CD4-positive, CD25-positive, alpha-beta regulatory T cell (primary cell): ENCODE measurements at regions not wholly inside any gene's neighbourhood (a gene's known extent, or its start where the extent isn't known, plus 50 kb on each side); places are given as distances from the start of the nearest gene placed in this dataset.

Experiments used
- ATAC-seq, 2 donors: fragments of 150-1000 bp; cut with Tn5 transposase; one replicate each; pipeline ENCODE4 v1.10.0; 2021; ENCODE audit warnings: low read depth in 2 of 2, moderate number of reproducible peaks in 2 of 2, moderate library complexity in 1 of 2
- DNase-seq, 3 donors: peaks; one replicate each; pipeline versions ENCODE4 v3.0.0 to v3.0.0-alpha.2; 2012 to 2022; ENCODE audit warnings: mixed read lengths in 1 of 3
- H3K27ac ChIP-seq: one replicate; pipeline ENCODE4 v1.7.0; 2013; ENCODE audit warnings: mild to moderate bottlenecking, low read length; ENCODE audit not compliant: insufficient read depth, poor library complexity, severe bottlenecking
- H3K27me3 ChIP-seq: one replicate; pipeline ENCODE4 v1.7.0; 2013; ENCODE audit warnings: low read length; ENCODE audit not compliant: control insufficient read depth, insufficient read depth
- H3K36me3 ChIP-seq: one replicate; pipeline ENCODE4 v1.7.0; 2013; ENCODE audit warnings: mild to moderate bottlenecking, low read length, moderate library complexity; ENCODE audit not compliant: control insufficient read depth, insufficient read depth
- H3K4me1 ChIP-seq: 2 replicates; pipeline ENCODE4 v1.7.0; 2013; ENCODE audit warnings: mild to moderate bottlenecking, low read length; ENCODE audit not compliant: insufficient read depth, control insufficient read depth, poor library complexity, severe bottlenecking
- H3K4me3 ChIP-seq: one replicate; pipeline ENCODE4 v1.7.0; 2013; ENCODE audit warnings: low read depth, mild to moderate bottlenecking, low read length, moderate library complexity
- H3K9me3 ChIP-seq, 2 experiments: 1 replicate in 1 of 2; 2 replicates in 1 of 2; pipeline ENCODE4 v1.7.0; 2013; ENCODE audit warnings: low read length in 2 of 2, mild to moderate bottlenecking in 1 of 2, moderate library complexity in 1 of 2; ENCODE audit not compliant: control insufficient read depth in 2 of 2
- H3K27ac Mint-ChIP-seq, 3 donors: one replicate each; pipeline ENCODE4 v1.8.0; 2020 to 2022; ENCODE audit warnings: mild to moderate bottlenecking in 3 of 3, mixed read lengths in 3 of 3, moderate library complexity in 2 of 3
- H3K27me3 Mint-ChIP-seq: one replicate; pipeline ENCODE4 v1.8.0; 2022; ENCODE audit warnings: mild to moderate bottlenecking, mixed read lengths
- H3K36me3 Mint-ChIP-seq: one replicate; pipeline ENCODE4 v1.8.0; 2020; ENCODE audit warnings: mixed read lengths
- H3K4me1 Mint-ChIP-seq, 4 donors: one replicate each; pipeline ENCODE4 v1.8.0; 2020 to 2022; ENCODE audit warnings: mixed read lengths in 4 of 4, mild to moderate bottlenecking in 1 of 4
- H3K4me3 Mint-ChIP-seq, 4 donors: one replicate each; pipeline ENCODE4 v1.8.0; 2020 to 2022; ENCODE audit warnings: mild to moderate bottlenecking in 4 of 4, mixed read lengths in 4 of 4, moderate library complexity in 3 of 4
- H3K9me3 Mint-ChIP-seq, 7 donors: one replicate each; pipeline ENCODE4 v1.8.0; 2020 to 2022; ENCODE audit warnings: mixed read lengths in 7 of 7, mild to moderate bottlenecking in 3 of 7, moderate library complexity in 2 of 7

DNA sequence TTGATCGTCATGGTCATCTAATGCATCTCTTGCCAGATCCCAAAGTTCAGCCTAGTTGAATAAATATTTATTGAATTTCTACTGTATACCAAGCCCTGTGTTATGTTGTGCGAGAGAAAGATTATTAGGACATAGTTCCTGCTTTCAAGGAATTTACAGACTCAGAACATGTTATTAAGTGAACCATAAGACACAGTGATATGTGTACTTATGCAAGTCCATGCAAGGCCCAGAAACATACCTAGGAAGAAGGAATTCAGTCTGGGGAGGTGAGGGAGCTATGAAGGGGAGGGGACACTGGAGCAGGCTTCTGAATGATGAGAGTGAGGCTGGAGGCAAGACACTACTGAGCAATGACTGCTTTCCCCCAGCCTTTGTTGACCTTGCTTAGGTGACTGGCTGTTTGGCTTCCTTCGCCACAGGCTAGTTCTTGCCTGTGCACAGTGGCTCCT lies 81.4 kb downstream of the ACAA2 start:
- no peaks in the 10 kb centered on the region for H3K36me3 ChIP-seq
- no peak overlapping the region for H3K4me3 Mint-ChIP-seq

DNA sequence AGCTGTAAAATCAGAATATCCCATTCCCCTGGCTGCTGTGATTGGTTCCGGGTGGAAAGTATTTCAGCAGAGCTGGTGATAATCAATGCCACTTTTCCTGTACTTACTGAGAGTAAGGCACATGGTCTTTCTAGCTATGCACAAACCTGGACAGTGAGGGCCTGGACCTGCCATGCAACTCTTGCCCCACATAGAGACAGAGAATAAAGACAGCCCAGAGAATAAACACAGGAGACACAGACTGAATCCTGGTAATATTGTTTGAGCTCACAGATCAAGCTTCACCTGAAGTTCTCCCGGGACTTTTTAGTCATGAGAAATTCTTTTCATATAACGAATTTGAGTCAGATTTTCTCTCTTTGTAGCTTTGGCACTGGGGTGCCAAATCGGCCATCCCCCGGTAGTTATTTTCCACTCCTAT lies 81.9 kb downstream of the ACAA2 start:
- Mint-ChIP-seq H3K4me1 (no peaks in the 10 kb centered on the region), H3K36me3 (no peaks in the 10 kb centered on the region), H3K27me3 (peaks cover 13% of the 10 kb centered on the region), H3K4me3 (no peak overlapping the region), H3K9me3 (peaks cover 0 to 1% (median 0%) of the 10 kb centered on the region in 7 donors), H3K27ac (no peak overlapping the region)
- Histone ChIP-seq H3K4me3 (no peak overlapping the region), H3K27me3 (no peaks in the 10 kb centered on the region), H3K27ac (no peak overlapping the region), H3K9me3 (no peaks in the 10 kb centered on the region), H3K4me1 (no peaks in the 10 kb centered on the region), H3K36me3 (no peaks in the 10 kb centered on the region)
- ATAC-seq (no peak), DNase-seq (no peak)

More for the DNA sequence above, 81.4 kb downstream of the ACAA2 start:
- no peaks in the 10 kb centered on the region for H3K4me1 Mint-ChIP-seq
- Histone ChIP-seq H3K27me3 (no peaks in the 10 kb centered on the region), H3K27ac (no peak overlapping the region), H3K9me3 (no peaks in the 10 kb centered on the region), H3K4me3 (no peak overlapping the region), H3K4me1 (no peaks in the 10 kb centered on the region)
- H3K9me3 Mint-ChIP-seq, result peaks cover 0 to 1% (median 0%) of the 10 kb centered on the region in 7 donors
- H3K27ac Mint-ChIP-seq, result no peak overlapping the region
- no peak for DNase-seq
- ATAC-seq, result no peak
- H3K36me3 Mint-ChIP-seq, result no peaks in the 10 kb centered on the region
- H3K27me3 Mint-ChIP-seq, result peaks cover 18% of the 10 kb centered on the region

GRCh38 chr18:49730951-49731391 lies 82.4 kb downstream of the ACAA2 start:
- no peaks in the 10 kb centered on the region for H3K36me3 ChIP-seq
- H3K27ac Mint-ChIP-seq, result no peak overlapping the region
- no peak overlapping the region for H3K27ac ChIP-seq
- no peak for DNase-seq
- no peak for ATAC-seq
- no peaks in the 10 kb centered on the region for H3K36me3 Mint-ChIP-seq
- no peaks in the 10 kb centered on the region for H3K4me1 Mint-ChIP-seq
- no peak overlapping the region for H3K4me3 ChIP-seq
- peaks cover 0 to 1% (median 0%) of the 10 kb centered on the region in 7 donors for H3K9me3 Mint-ChIP-seq
- no peaks in the 10 kb centered on the region for H3K9me3 ChIP-seq
- H3K27me3 Mint-ChIP-seq, result peaks cover 13% of the 10 kb centered on the region
- no peak overlapping the region for H3K4me3 Mint-ChIP-seq
- H3K4me1 ChIP-seq, result no peaks in the 10 kb centered on the region
- no peaks in the 10 kb centered on the region for H3K27me3 ChIP-seq

DNA sequence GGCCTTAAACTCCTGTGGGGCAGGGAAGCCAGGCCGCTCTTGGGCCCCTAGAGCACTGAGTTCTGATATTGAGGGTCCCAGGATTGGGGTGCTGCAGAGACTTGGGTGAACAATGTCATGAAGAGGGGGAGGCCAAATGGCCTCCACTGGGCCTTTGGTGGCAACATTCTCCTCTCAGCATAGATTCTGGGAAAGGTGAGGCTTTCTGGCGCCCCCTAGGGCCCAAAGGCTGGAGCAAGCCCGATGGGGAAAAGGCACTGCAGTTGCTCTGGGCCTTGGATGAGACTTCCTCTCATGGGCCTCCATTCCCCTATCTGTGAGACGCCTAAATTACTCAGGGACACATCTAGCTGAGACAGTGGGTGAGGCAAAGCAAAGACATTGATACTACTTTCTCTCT lies 84.8 kb downstream of the ACAA2 start:
- DNase-seq (peak in 1 of 3 donors; percentile 28), ATAC-seq (no peak)
- H3K27me3 ChIP-seq, result no peaks in the 10 kb centered on the region
- H3K9me3 Mint-ChIP-seq, result peaks cover 0 to 1% (median 0%) of the 10 kb centered on the region in 7 donors
- H3K4me3 Mint-ChIP-seq, result no peak overlapping the region
- H3K4me3 ChIP-seq, result no peak overlapping the region
- no peak overlapping the region for H3K27ac Mint-ChIP-seq
- no peaks in the 10 kb centered on the region for H3K4me1 ChIP-seq
- peaks cover 17% of the 10 kb centered on the region for H3K27me3 Mint-ChIP-seq
- H3K36me3 ChIP-seq, result no peaks in the 10 kb centered on the region
- H3K9me3 ChIP-seq, result no peaks in the 10 kb centered on the region
- H3K36me3 Mint-ChIP-seq, result no peaks in the 10 kb centered on the region
- no peak overlapping the region for H3K27ac ChIP-seq
- peaks cover 0 to 6% (median 3%) of the 10 kb centered on the region in 4 donors for H3K4me1 Mint-ChIP-seq

DNA sequence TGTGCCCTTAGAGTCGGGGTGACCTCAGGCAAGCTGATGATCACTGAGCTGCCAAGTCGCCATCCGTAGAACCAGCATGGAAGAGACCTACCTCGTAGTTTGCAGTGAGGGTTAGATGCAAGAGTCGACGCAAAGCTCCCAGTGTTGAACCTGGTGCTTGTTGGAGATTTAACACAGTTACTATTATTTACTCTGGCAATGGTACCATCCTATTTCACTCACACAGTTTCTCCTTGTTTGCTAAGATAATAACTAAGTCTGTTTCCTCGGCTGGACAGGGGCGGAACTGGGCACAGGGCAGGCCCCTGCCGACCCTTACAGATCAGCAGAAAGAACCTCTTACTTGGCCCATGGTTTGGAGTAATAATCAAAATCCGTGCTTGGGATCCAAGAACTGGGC lies 85.5 kb downstream of the ACAA2 start:
- no peaks in the 10 kb centered on the region for H3K4me1 ChIP-seq
- no peak for ATAC-seq
- no peaks in the 10 kb centered on the region for H3K36me3 Mint-ChIP-seq
- H3K36me3 ChIP-seq, result no peaks in the 10 kb centered on the region
- peaks cover 0 to 1% (median 0%) of the 10 kb centered on the region in 7 donors for H3K9me3 Mint-ChIP-seq
- H3K9me3 ChIP-seq, result no peaks in the 10 kb centered on the region
- H3K27ac Mint-ChIP-seq, result peak overlapping the region in 2 of 3 donors; percentile 23 to 43
- H3K27me3 ChIP-seq, result no peaks in the 10 kb centered on the region
- no peak for DNase-seq
- H3K4me3 ChIP-seq, result no peak overlapping the region
- H3K27me3 Mint-ChIP-seq, result peaks cover 17% of the 10 kb centered on the region
- H3K4me1 Mint-ChIP-seq, result peaks cover 0 to 7% (median 4%) of the 10 kb centered on the region in 4 donors
- H3K4me3 Mint-ChIP-seq, result no peak overlapping the region
- no peak overlapping the region for H3K27ac ChIP-seq

GRCh38 chr18:49726675-49726963 lies 86.7 kb downstream of the ACAA2 start:
- H3K27ac Mint-ChIP-seq, result no peak overlapping the region
- H3K9me3 ChIP-seq, result no peaks in the 10 kb centered on the region
- peaks cover 0 to 7% (median 4%) of the 10 kb centered on the region in 4 donors for H3K4me1 Mint-ChIP-seq
- H3K27ac ChIP-seq, result no peak overlapping the region
- H3K27me3 Mint-ChIP-seq, result peaks cover 9% of the 10 kb centered on the region
- no peaks in the 10 kb centered on the region for H3K4me1 ChIP-seq
- DNase-seq (no peak), ATAC-seq (no peak)
- no peaks in the 10 kb centered on the region for H3K27me3 ChIP-seq
- no peaks in the 10 kb centered on the region for H3K36me3 ChIP-seq
- H3K9me3 Mint-ChIP-seq, result peaks cover 0 to 1% (median 0%) of the 10 kb centered on the region in 7 donors
- H3K4me3 ChIP-seq, result no peak overlapping the region
- H3K36me3 Mint-ChIP-seq, result no peaks in the 10 kb centered on the region
- H3K4me3 Mint-ChIP-seq, result no peak overlapping the region

- Mint-ChIP-seq H3K4me3 (no peak overlapping the region), H3K4me1 (peaks cover 0 to 7% (median 4%) of the 10 kb centered on the region in 4 donors), H3K36me3 (no peaks in the 10 kb centered on the region), H3K27ac (no peak overlapping the region), H3K9me3 (peaks cover 0 to 1% (median 0%) of the 10 kb centered on the region in 7 donors), H3K27me3 (peaks cover 4% of the 10 kb centered on the region)
- Histone ChIP-seq H3K9me3 (no peaks in the 10 kb centered on the region), H3K36me3 (no peaks in the 10 kb centered on the region), H3K4me3 (no peak overlapping the region), H3K4me1 (no peaks in the 10 kb centered on the region), H3K27ac (no peak overlapping the region), H3K27me3 (no peaks in the 10 kb centered on the region)
- ATAC-seq (no peak), DNase-seq (no peak)
These were observed 87.3 kb downstream of the ACAA2 start for GRCh38 chr18:49725809-49726674.
